Mesodermal cell (in vitro differentiated cells): ENCODE measurements at regions not wholly inside any gene's neighbourhood (a gene's known extent, or its start where the extent isn't known, plus 50 kb on each side); places are given as distances from the start of the nearest gene placed in this dataset.

Experiments
- H3K27ac ChIP-seq: 2 replicates; pipeline ENCODE4 v1.7.0; 2013; ENCODE audit warnings: mild to moderate bottlenecking, low read depth, low read length, moderate library complexity; ENCODE audit not compliant: severe bottlenecking
- H3K36me3 ChIP-seq: 2 replicates; pipeline ENCODE4 v1.7.1; 2013; ENCODE audit warnings: mild to moderate bottlenecking, low read length, moderate library complexity; ENCODE audit not compliant: control insufficient read depth, insufficient read depth
- H3K4me1 ChIP-seq: one replicate; pipeline ENCODE4 v1.7.1; 2013; ENCODE audit warnings: mild to moderate bottlenecking, low read length; ENCODE audit not compliant: insufficient read depth, control insufficient read depth, poor library complexity, severe bottlenecking
- H3K4me3 ChIP-seq: 2 replicates; pipeline ENCODE4 v1.7.0; 2013; ENCODE audit warnings: low read length, control low read depth, mild to moderate bottlenecking; ENCODE audit not compliant: insufficient read depth, poor library complexity, severe bottlenecking; ENCODE audit errors: extremely low read depth
- H3K9me3 ChIP-seq: 2 replicates; pipeline ENCODE4 v1.7.1; 2013; ENCODE audit warnings: mild to moderate bottlenecking, low read length, moderate library complexity; ENCODE audit not compliant: control insufficient read depth
- WGBS, 2 experiments: methylation state at CpG; one replicate each; pipeline ENCODE4 v1.1.5; 2013; ENCODE audit warnings: missing lambda C conversion rate in 2 of 2; ENCODE audit not compliant: insufficient coverage in 2 of 2; 5-methylcytosine and 5-hydroxymethylcytosine counted together

DNA sequence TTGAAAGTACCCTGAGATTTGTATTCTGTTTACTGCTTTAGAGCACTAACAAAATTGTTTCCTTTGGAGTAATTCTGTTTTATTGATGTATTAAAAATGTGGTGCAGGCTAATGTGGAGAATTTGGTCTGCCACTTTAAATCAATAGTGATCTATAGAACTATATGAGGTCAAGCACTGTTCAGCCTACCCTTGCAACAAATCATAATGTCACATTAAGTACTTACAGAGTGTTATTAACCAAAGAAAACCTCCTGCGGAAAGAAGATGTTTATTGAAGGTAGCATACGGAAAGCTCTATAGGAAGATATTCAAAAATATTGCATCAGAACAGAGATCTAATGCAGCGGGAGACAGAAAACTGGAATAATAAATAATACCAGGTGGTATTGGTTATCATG, 865.0 kb upstream of the TYRP1 start:
- no peak overlapping the region for H3K4me3 ChIP-seq
- WGBS, 2 experiments = 100% methylated on average over 1 of the region's 3 CpGs; no CpG with 5 or more reads in 1 of the 2 experiments
- no peaks in the 10 kb centered on the region for H3K4me1 ChIP-seq
- H3K36me3 ChIP-seq = no peaks in the 10 kb centered on the region
- no peaks in the 10 kb centered on the region for H3K9me3 ChIP-seq
- H3K27ac ChIP-seq = no peak overlapping the region

GRCh38 chr9:11833056-11833455, 860.1 kb upstream of the TYRP1 start:
- no peak overlapping the region for H3K27ac ChIP-seq
- peaks cover 12% of the 10 kb centered on the region for H3K9me3 ChIP-seq
- no peak overlapping the region for H3K4me3 ChIP-seq
- WGBS, 2 experiments = 60 to 71% methylated on average over 1 of the region's 2 CpGs
- no peaks in the 10 kb centered on the region for H3K36me3 ChIP-seq
- no peaks in the 10 kb centered on the region for H3K4me1 ChIP-seq

DNA sequence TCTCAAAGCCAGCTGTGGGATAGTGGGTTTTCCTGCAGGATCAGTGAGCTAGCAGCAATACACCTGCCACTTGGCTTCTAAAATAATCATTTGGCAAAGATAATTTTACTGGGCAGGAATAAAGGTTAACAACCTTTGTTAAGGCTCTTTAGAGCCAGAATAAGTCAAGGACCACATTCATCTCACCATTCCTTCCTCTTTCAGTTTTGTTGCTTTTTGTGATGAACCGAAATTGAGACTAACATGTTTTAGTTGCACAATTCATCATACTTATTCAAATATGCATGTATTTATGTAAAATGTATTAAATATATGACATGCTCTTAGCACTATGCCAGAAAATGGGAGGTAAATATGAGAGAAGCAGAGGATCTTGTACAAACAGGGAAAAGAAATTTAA, 824.4 kb upstream of the TYRP1 start:
- Histone ChIP-seq H3K4me1 (no peaks in the 10 kb centered on the region), H3K9me3 (no peaks in the 10 kb centered on the region), H3K36me3 (no peaks in the 10 kb centered on the region), H3K4me3 (no peak overlapping the region), H3K27ac (no peak overlapping the region)
- no CpG with 5 or more reads among the region's 1 CpG for WGBS, 2 experiments

GRCh38 chr9:11871852-11872251, 821.3 kb upstream of the TYRP1 start:
- WGBS, 2 experiments = no CpG with 5 or more reads among the region's 5 CpGs
- H3K36me3 ChIP-seq = no peaks in the 10 kb centered on the region
- H3K4me3 ChIP-seq = no peak overlapping the region
- H3K4me1 ChIP-seq = no peaks in the 10 kb centered on the region
- H3K27ac ChIP-seq = no peak overlapping the region
- no peaks in the 10 kb centered on the region for H3K9me3 ChIP-seq

DNA sequence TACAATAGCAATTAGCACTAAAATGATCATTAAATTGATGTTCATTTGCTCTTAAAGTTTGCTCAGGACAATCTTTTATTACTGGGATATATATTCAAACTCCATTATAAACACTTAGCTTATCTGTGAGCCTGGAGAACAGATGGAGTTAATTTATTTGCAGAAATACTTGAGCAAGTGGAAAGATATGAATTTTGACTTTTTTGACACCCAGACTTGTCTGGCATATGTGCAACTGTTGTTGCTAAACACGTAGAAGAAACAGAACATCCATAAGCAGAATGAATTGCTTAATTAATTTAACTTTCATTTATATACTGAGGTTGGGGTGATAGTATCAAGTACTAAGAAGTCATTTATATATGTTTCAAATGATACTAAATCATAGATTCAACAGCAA, 820.7 kb upstream of the TYRP1 start:
- no peaks in the 10 kb centered on the region for H3K4me1 ChIP-seq
- no peaks in the 10 kb centered on the region for H3K9me3 ChIP-seq
- H3K27ac ChIP-seq = no peak overlapping the region
- H3K4me3 ChIP-seq = no peak overlapping the region
- no peaks in the 10 kb centered on the region for H3K36me3 ChIP-seq
- WGBS, 2 experiments = no CpG with 5 or more reads among the region's 1 CpG

GRCh38 chr9:11874414-11874813, 818.8 kb upstream of the TYRP1 start:
- Histone ChIP-seq H3K9me3 (no peaks in the 10 kb centered on the region), H3K27ac (no peak overlapping the region), H3K4me3 (no peak overlapping the region), H3K36me3 (no peaks in the 10 kb centered on the region), H3K4me1 (no peaks in the 10 kb centered on the region)
- WGBS, 2 experiments = 84 to 86% methylated on average over 1 to 2 of the region's 2 CpGs

GRCh38 chr9:11892401-11892800, 800.8 kb upstream of the TYRP1 start:
- no CpG with 5 or more reads among the region's 1 CpG for WGBS, 2 experiments
- Histone ChIP-seq H3K4me1 (no peaks in the 10 kb centered on the region), H3K36me3 (no peaks in the 10 kb centered on the region), H3K4me3 (no peak overlapping the region), H3K27ac (peak overlapping the region; percentile 72), H3K9me3 (no peaks in the 10 kb centered on the region)

DNA sequence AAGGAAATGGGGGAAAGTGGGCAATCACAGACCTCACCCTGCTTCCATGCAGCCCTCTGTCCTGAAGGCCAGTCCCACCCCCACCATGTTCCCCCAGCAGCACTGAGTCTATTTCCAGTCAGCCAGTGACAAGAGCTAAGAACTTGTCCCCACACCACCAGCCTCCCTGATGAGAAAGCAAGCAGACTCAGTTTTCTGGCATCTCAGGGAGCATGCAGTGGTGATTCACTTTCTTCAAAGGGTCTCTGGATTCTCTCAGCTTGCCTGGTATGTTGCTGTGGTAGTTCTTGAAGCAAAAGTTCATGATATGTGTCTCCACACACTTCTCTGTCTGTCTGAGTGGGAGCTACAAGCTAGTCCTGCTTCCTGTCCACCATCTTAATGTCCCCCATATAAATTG, 799.9 kb upstream of the TYRP1 start:
- no peaks in the 10 kb centered on the region for H3K9me3 ChIP-seq
- no peaks in the 10 kb centered on the region for H3K36me3 ChIP-seq
- no peaks in the 10 kb centered on the region for H3K4me1 ChIP-seq
- peak overlapping the region; percentile 72 for H3K27ac ChIP-seq
- H3K4me3 ChIP-seq = no peak overlapping the region

- H3K4me3 ChIP-seq = no peak overlapping the region
- H3K9me3 ChIP-seq = no peaks in the 10 kb centered on the region
- no peaks in the 10 kb centered on the region for H3K36me3 ChIP-seq
- no CpG with 5 or more reads among the region's 1 CpG for WGBS, 2 experiments
- H3K4me1 ChIP-seq = no peaks in the 10 kb centered on the region
- H3K27ac ChIP-seq = peak overlapping the region; percentile 72
Measured at GRCh38 chr9:11894136-11894535, 799.0 kb upstream of the TYRP1 start.

GRCh38 chr9:11902610-11903009, 790.6 kb upstream of the TYRP1 start:
- Histone ChIP-seq H3K27ac (no peak overlapping the region), H3K36me3 (no peaks in the 10 kb centered on the region), H3K4me3 (no peak overlapping the region), H3K9me3 (no peaks in the 10 kb centered on the region), H3K4me1 (no peaks in the 10 kb centered on the region)
- WGBS, 2 experiments = no CpG with 5 or more reads among the region's 1 CpG

GRCh38 chr9:11915699-11916098, 777.5 kb upstream of the TYRP1 start:
- Histone ChIP-seq H3K4me1 (no peaks in the 10 kb centered on the region), H3K27ac (no peak overlapping the region), H3K36me3 (no peaks in the 10 kb centered on the region), H3K4me3 (no peak overlapping the region), H3K9me3 (no peaks in the 10 kb centered on the region)
- 67 to 75% methylated on average over 1 of the region's 2 CpGs for WGBS, 2 experiments

DNA sequence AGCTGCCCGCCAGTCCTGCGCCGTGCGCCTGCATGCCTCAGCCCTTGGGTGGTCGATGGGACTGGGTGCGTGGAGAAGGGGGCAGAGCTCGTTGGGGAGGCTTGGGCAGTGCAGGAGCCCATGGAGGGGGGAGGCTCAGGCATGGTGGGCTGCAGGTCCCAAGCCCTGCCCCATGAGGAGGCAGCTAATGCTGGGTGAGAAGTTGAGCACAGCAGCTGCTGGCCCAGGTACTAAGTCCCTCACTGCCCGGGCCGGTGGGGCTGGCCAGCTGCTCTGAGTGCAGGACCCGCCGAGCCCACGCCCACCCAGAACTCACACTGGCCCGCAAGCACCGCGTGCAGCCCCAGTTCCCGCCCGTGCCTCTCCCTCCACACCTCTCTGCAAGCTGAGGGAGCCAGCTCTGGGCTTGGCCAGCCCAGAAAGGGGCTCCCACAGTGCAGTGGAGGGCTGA, 764.3 kb upstream of the TYRP1 start:
- 82 to 100% methylated on average over 2 to 8 of the region's 17 CpGs for WGBS, 2 experiments
- no peaks in the 10 kb centered on the region for H3K36me3 ChIP-seq
- H3K9me3 ChIP-seq = no peaks in the 10 kb centered on the region
- H3K27ac ChIP-seq = no peak overlapping the region
- H3K4me3 ChIP-seq = no peak overlapping the region
- no peaks in the 10 kb centered on the region for H3K4me1 ChIP-seq
